ENCODE measurements at regions not wholly inside any gene's neighbourhood (a gene's known extent, or its start where the extent isn't known, plus 50 kb on each side); places are given as distances from the start of the nearest gene placed in this dataset.
"Not testable (repeated sequence)": the region's sequence is repeated elsewhere in the genome, so short reads cannot be mapped to it uniquely, and the experiment has no call there.

GRCh38 chr5:119694284-119694683 lies 64.9 kb downstream of the FAM170A start:
- DNase-seq, result no peak

GRCh38 chr5:119706049-119706448 lies 76.7 kb downstream of the FAM170A start:
- DNase-seq, result no peak

GRCh38 chr5:119708076-119708790 lies 78.9 kb downstream of the FAM170A start:
- no peak for DNase-seq

GRCh38 chr5:119721775-119722174 lies 92.4 kb downstream of the FAM170A start:
- DNase-seq, result no peak

- DNase-seq, result peak; percentile 26
Observed at GRCh38 chr5:119725291-119725690, 95.9 kb downstream of the FAM170A start.

GRCh38 chr5:119726544-119726943 lies 97.2 kb downstream of the FAM170A start:
- DNase-seq, result no peak

GRCh38 chr5:119740225-119740624 lies 110.9 kb downstream of the FAM170A start:
- no peak for DNase-seq

GRCh38 chr5:119741691-119742090 lies 112.3 kb downstream of the FAM170A start:
- DNase-seq, result no peak

- DNase-seq, result no peak
Observed at GRCh38 chr5:119742311-119742710, 113.0 kb downstream of the FAM170A start.

- DNase-seq, result peak; percentile 35
Observed at GRCh38 chr5:119743927-119744326, 114.6 kb downstream of the FAM170A start.

- DNase-seq, result no peak
Observed at GRCh38 chr5:119745976-119746375, 116.6 kb downstream of the FAM170A start.

- no peak for DNase-seq
Observed at GRCh38 chr5:119746984-119747383, 117.6 kb downstream of the FAM170A start.

- DNase-seq, result no peak
Observed at GRCh38 chr5:119750887-119751733, 121.8 kb downstream of the FAM170A start.

- DNase-seq, result no peak
Observed at GRCh38 chr5:119751734-119752094, 122.4 kb downstream of the FAM170A start.

- DNase-seq, result no peak
Observed at GRCh38 chr5:119752921-119753886, 123.8 kb downstream of the FAM170A start.

- DNase-seq, result not testable (repeated sequence)
Observed at GRCh38 chr5:119754825-119755224, 125.5 kb downstream of the FAM170A start.

GRCh38 chr5:119757276-119757675 lies 127.9 kb downstream of the FAM170A start:
- no peak for DNase-seq

- not testable (repeated sequence) for DNase-seq
Observed at GRCh38 chr5:119769695-119770693, 140.6 kb downstream of the FAM170A start.

- not testable (repeated sequence) for DNase-seq
Observed at GRCh38 chr5:119780145-119780544, 150.8 kb downstream of the FAM170A start.

- DNase-seq, result no peak
Observed at GRCh38 chr5:119785057-119785456, 155.7 kb downstream of the FAM170A start.

GRCh38 chr5:119789406-119790117 lies 160.2 kb downstream of the FAM170A start:
- DNase-seq, result no peak
